Panc1 (cell line): ENCODE measurements at regions not wholly inside any gene's neighbourhood (a gene's known extent, or its start where the extent isn't known, plus 50 kb on each side); places are given as distances from the start of the nearest gene placed in this dataset.

Experiments
- POLR2AphosphoS5 ChIP-seq: IDR thresholded peaks from 2 replicates; pipeline ENCODE4 v1.6.1; 2012; ENCODE audit warnings: mild to moderate bottlenecking, low read depth, low read length, moderate library complexity
- TCF7L2 ChIP-seq: IDR thresholded peaks from 2 replicates; pipeline ENCODE4 v1.6.1; 2011; ENCODE audit warnings: mild to moderate bottlenecking, low read depth, low read length, inconsistent platforms
- TF ChIP-seq, protein P1 (sequence below): fragments of 450-650 bp; IDR thresholded peaks from 2 replicates; pipeline ENCODE4 v1.5.1; 2017; ENCODE audit warnings: mild to moderate bottlenecking

DNA sequence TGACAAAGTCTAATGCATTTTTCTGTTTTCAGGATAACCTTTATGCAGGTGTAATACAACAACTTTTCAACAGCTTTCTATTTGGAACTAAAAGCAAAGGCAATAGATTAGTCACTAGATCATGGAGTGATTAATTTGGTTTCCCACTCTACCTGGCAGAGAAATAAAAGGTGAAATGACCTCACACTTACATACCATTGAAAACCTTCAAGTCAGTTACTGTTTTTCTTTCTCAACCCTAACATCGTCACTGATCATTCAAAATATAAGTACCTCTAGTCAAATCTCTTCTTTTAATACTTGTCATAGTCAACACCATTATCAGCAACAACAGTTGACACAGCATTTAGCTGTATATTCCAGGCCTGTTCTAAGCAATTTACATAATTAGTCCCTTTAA lies 85.1 kb upstream of the ZCCHC13 start:
- TF ChIP-seq, protein P1, sequence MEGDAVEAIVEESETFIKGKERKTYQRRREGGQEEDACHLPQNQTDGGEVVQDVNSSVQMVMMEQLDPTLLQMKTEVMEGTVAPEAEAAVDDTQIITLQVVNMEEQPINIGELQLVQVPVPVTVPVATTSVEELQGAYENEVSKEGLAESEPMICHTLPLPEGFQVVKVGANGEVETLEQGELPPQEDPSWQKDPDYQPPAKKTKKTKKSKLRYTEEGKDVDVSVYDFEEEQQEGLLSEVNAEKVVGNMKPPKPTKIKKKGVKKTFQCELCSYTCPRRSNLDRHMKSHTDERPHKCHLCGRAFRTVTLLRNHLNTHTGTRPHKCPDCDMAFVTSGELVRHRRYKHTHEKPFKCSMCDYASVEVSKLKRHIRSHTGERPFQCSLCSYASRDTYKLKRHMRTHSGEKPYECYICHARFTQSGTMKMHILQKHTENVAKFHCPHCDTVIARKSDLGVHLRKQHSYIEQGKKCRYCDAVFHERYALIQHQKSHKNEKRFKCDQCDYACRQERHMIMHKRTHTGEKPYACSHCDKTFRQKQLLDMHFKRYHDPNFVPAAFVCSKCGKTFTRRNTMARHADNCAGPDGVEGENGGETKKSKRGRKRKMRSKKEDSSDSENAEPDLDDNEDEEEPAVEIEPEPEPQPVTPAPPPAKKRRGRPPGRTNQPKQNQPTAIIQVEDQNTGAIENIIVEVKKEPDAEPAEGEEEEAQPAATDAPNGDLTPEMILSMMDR, result no peak
- TF ChIP-seq TCF7L2 (no peak), POLR2AphosphoS5 (no peak)
